ENCODE measurements at regions not wholly inside any gene's neighbourhood (a gene's known extent, or its start where the extent isn't known, plus 50 kb on each side); places are given as distances from the start of the nearest gene placed in this dataset.
"Not testable (repeated sequence)": the region's sequence is repeated elsewhere in the genome, so short reads cannot be mapped to it uniquely, and the experiment has no call there.

- DNase-seq: no peak
Measured at GRCh38 chr3:148532774-148533173, 164.9 kb upstream of the AGTR1 start.

- DNase-seq: no peak
Measured at GRCh38 chr3:148534089-148534988, 163.4 kb upstream of the AGTR1 start.

GRCh38 chr3:148535001-148535400 is 162.7 kb upstream of the AGTR1 start:
- DNase-seq: no peak

- no peak for DNase-seq
Measured at GRCh38 chr3:148540266-148540665, 157.4 kb upstream of the AGTR1 start.

GRCh38 chr3:148540851-148541250 is 156.9 kb upstream of the AGTR1 start:
- no peak for DNase-seq

- DNase-seq: no peak
Measured at GRCh38 chr3:148546959-148547358, 150.7 kb upstream of the AGTR1 start.

GRCh38 chr3:148551767-148552260 is 145.9 kb upstream of the AGTR1 start:
- no peak for DNase-seq

- DNase-seq: no peak
Measured at GRCh38 chr3:148554367-148554766, 143.3 kb upstream of the AGTR1 start.

- no peak for DNase-seq
Measured at GRCh38 chr3:148556664-148557063, 141.0 kb upstream of the AGTR1 start.

- DNase-seq: not testable (repeated sequence)
Measured at GRCh38 chr3:148577579-148577978, 120.1 kb upstream of the AGTR1 start.

GRCh38 chr3:148582126-148582525 is 115.6 kb upstream of the AGTR1 start:
- no peak for DNase-seq

GRCh38 chr3:148583793-148584192 is 113.9 kb upstream of the AGTR1 start:
- DNase-seq: no peak

- no peak for DNase-seq
Measured at GRCh38 chr3:148584438-148584837, 113.3 kb upstream of the AGTR1 start.

GRCh38 chr3:148585671-148586379 is 111.9 kb upstream of the AGTR1 start:
- no peak for DNase-seq

GRCh38 chr3:148588291-148588690 is 109.4 kb upstream of the AGTR1 start:
- DNase-seq: no peak

GRCh38 chr3:148591525-148591924 is 106.2 kb upstream of the AGTR1 start:
- no peak for DNase-seq

- DNase-seq: no peak
Measured at GRCh38 chr3:148598619-148599018, 99.1 kb upstream of the AGTR1 start.

- DNase-seq: no peak
Measured at GRCh38 chr3:148599481-148599880, 98.2 kb upstream of the AGTR1 start.

- no peak for DNase-seq
Measured at GRCh38 chr3:148600440-148600839, 97.3 kb upstream of the AGTR1 start.

- no peak for DNase-seq
Measured at GRCh38 chr3:148600902-148601765, 96.6 kb upstream of the AGTR1 start.

GRCh38 chr3:148601766-148602685 is 95.7 kb upstream of the AGTR1 start:
- no peak for DNase-seq

Measured in activated T-cell treated with anti-CD3 and anti-CD28 coated beads, Interleukin-2, amount 50 U/mL, for 48 hours (primary cell).